Esophagus squamous epithelium (tissue), 4 donors: ENCODE measurements at regions not wholly inside any gene's neighbourhood (a gene's known extent, or its start where the extent isn't known, plus 50 kb on each side); places are given as distances from the start of the nearest gene placed in this dataset.

Source experiments
- POLR2A ChIP-seq, 4 donors: fragments of 450-650 bp; IDR thresholded peaks; one replicate each; pipeline ENCODE4 v1.6.1; 2017; ENCODE audit warnings: antibody characterized with exemption in 4 of 4, mild to moderate bottlenecking in 4 of 4, moderate library complexity in 3 of 4
- TF ChIP-seq, protein P1 (sequence below), 6 experiments: fragments of 450-650 bp in 4 of 6; fragments of 200-600 bp in 2 of 6; sonication (generic) in 2 of 6; IDR thresholded peaks; one replicate each; pipeline ENCODE4 v1.5.1; 2016 to 2019; ENCODE audit warnings: antibody characterized with exemption in 6 of 6, mild to moderate bottlenecking in 4 of 6, moderate library complexity in 4 of 6

DNA sequence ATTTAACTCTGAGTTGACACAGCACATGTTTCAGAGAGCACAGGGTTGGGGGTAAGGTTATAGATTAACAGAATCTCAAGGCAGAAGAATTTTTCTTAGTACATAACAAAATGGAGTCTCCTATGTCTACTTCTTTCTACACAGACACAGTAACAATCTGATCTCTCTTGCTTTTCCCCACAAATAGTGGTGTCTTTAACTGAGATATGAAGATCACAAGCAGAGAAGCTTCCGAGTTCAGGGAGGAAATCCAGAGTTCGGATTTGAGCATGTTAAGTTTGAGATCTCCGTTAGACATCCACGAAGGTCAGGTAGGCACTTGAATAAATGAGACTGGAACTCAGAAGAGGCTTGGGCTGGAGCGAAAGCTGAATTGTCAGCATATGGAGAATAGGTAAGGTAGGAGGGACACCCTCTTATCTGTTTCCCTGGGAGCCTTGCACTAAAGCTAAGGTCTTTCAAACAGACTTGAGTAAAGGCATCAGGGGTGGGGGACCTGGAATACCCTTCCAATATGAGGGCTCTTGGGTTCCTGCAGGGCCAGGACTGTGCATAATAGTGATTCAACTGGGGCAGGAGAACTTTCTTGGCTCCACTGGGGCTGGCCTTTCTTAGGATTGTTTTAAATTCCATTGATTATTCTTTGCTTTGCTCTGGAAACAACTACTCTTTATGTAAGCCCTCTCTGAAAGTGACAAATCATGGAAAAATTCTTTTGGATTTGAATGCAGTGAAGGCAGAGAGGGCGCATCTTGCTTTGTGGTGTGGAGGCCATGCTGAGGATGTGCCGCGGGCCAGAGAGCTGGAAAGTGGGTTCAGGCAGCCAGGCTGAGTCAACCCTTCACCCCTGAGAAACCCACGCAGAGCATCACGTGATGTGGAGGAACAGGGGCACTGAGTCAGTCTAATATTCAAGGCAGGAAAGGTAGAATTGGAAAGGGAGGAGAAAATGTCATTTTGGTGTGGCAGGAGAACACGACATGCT, 62.7 kb upstream of the AMPD3 start:
- TF ChIP-seq, protein P1, sequence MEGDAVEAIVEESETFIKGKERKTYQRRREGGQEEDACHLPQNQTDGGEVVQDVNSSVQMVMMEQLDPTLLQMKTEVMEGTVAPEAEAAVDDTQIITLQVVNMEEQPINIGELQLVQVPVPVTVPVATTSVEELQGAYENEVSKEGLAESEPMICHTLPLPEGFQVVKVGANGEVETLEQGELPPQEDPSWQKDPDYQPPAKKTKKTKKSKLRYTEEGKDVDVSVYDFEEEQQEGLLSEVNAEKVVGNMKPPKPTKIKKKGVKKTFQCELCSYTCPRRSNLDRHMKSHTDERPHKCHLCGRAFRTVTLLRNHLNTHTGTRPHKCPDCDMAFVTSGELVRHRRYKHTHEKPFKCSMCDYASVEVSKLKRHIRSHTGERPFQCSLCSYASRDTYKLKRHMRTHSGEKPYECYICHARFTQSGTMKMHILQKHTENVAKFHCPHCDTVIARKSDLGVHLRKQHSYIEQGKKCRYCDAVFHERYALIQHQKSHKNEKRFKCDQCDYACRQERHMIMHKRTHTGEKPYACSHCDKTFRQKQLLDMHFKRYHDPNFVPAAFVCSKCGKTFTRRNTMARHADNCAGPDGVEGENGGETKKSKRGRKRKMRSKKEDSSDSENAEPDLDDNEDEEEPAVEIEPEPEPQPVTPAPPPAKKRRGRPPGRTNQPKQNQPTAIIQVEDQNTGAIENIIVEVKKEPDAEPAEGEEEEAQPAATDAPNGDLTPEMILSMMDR (IDR thresholded peaks at IDR 0.05), result no peak
- no peak for TF ChIP-seq POLR2A (IDR thresholded peaks at IDR 0.05)
